NCI-H2107 (cell line): ENCODE measurements at regions not wholly inside any gene's neighbourhood (a gene's known extent, or its start where the extent isn't known, plus 50 kb on each side); places are given as distances from the start of the nearest gene placed in this dataset.

Experiments used
- DNase-seq: peaks from one replicate; lab custom pipeline; 2025; lab: John Stamatoyannopoulos, UW

GRCh38 chr2:103810875-103811274, 1043.0 kb upstream of the POU3F3 start:
- no peak for DNase-seq

DNA sequence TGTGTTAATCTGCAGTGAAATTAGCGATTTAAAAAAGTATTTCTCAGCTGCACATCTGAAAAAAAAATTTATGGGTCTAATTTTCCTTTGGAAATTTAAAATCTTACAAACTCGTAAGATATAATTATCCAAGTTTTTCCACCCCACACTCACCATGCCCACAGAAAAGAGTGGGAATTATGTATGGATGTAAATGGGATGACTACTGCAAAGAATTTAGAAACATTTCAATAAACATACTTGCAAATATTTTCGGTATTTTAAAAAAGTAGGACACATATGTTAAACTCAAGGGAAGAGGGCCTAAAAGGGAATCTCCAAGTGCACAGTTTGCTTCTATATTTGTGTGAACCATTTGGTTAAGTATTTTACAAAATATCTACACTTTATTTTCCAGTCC, 1039.9 kb upstream of the POU3F3 start:
- no peak for DNase-seq

DNA sequence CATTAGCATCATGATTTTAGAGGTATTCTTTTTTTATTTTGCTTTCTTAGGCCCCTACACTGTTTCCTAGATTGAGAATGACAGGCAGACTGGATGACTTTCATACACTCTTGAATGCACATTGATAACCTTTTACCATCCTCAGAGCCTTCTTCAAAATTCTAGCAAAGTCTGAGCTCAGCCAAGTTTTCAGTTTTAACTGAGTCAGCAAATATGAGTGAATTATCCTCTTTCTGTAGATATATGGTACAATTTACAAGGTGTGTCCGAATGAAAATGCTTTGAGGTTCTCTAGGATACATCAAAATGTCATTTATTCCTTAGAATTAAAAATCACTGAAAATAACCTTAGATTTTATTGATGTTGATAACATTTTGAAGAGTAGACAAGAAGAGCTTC, 1038.2 kb upstream of the POU3F3 start:
- no peak for DNase-seq

- DNase-seq: no peak
Observed at GRCh38 chr2:103817746-103818145, 1036.2 kb upstream of the POU3F3 start.

DNA sequence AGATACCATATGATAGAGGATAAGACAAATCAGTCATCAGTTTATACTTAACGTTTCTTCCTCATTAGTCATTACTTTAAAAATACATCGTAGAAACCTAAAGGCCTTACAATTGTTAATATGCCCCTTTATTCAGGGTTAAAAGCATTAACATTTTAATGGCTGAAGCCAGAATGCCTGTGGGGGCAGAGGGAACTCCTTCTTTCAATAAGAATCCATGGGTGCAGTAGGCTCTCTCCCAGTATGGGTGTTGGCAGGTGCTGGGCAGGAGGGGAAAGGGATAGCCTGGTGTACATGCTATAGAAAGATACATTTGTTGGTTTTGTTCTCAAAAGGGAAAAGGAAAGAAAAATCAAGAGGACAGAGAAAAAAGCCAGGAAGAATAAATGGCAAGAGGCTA, 1035.7 kb upstream of the POU3F3 start:
- DNase-seq: no peak

- DNase-seq: no peak
Observed at GRCh38 chr2:103819599-103819998, 1034.3 kb upstream of the POU3F3 start.

DNA sequence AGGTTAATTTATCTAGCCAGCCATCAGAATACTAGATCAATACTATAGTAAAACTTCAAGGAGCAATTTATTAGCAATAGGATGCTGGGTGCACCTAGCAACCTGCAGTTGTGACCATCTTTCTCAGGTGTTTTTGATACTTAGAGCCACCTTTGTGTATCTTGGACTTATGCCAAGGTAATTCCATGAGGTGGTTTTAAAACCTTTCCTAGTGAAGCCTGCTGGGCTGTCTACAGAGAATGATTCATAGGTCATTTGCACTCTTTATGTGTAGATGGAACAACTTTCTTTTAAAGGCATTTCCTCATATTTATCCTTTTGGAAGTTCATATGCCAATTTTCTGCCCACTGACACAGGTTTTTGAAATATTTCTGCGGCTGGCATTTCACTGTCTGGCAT, 1030.1 kb upstream of the POU3F3 start:
- DNase-seq: no peak

GRCh38 chr2:103847276-103847675, 1006.6 kb upstream of the POU3F3 start:
- DNase-seq: no peak

DNA sequence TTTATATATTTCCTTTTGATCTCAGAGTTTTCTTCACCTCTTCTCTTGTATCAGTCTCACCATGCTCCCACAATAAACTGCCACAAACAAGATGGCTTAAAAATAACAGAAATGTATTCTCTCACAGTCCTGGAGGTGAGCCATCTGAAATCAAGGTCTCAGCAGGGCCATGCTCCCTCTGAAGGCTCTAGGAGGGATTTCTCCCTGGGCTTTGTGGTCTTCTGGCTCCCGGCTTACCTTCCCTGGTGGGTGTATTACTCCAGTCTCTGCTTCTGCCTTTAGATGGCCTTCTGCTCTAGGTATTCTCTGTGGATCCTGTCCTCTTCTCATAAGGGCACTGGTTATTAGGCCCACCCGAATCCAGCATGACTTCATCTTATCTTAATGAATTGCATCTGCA, 994.7 kb upstream of the POU3F3 start:
- DNase-seq: no peak

- no peak for DNase-seq
Observed at GRCh38 chr2:103860016-103860415, 993.9 kb upstream of the POU3F3 start.

GRCh38 chr2:103868396-103868795, 985.5 kb upstream of the POU3F3 start:
- no peak for DNase-seq

GRCh38 chr2:103873716-103874351, 980.1 kb upstream of the POU3F3 start:
- no peak for DNase-seq

- DNase-seq: no peak
Observed at GRCh38 chr2:103875131-103875530, 978.8 kb upstream of the POU3F3 start.

GRCh38 chr2:103875531-103875930, 978.4 kb upstream of the POU3F3 start:
- DNase-seq: no peak

DNA sequence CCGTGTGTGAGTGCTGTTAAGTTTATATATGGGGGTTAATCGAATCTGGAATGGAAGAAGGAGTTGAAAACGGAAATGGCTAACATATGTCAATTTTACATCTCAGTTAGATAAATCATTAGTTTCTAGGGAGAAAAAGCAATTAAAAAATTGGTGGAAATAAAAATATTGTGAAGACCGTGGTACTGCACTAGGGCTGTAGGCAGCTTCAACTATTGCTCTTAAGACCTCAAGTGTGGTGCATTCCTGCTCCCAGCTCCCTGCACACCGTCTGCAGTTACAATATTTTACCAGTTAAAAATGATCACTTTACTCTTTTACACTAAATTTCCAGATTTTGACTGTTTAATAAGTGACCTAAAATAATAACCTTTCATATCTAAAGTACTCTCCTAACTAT, 977.3 kb upstream of the POU3F3 start:
- DNase-seq: no peak

DNA sequence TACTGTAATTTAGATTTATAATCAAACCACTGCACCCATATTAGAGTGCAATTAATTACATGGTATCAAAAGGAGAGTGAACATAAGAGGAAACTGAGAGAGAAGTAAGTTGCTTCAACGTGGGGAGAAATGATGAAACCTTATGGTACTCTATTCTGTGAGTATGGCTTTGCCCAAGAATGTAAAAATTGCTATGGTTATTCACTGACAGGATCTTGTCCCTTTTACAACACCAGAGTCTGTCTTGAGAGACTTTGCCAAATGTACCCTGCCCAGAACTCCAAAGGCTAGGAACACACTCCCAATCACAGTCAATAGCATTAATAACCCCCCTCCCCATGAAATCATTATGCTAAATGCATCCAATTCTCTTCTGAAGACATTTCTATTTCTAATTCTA, 974.8 kb upstream of the POU3F3 start:
- no peak for DNase-seq

DNA sequence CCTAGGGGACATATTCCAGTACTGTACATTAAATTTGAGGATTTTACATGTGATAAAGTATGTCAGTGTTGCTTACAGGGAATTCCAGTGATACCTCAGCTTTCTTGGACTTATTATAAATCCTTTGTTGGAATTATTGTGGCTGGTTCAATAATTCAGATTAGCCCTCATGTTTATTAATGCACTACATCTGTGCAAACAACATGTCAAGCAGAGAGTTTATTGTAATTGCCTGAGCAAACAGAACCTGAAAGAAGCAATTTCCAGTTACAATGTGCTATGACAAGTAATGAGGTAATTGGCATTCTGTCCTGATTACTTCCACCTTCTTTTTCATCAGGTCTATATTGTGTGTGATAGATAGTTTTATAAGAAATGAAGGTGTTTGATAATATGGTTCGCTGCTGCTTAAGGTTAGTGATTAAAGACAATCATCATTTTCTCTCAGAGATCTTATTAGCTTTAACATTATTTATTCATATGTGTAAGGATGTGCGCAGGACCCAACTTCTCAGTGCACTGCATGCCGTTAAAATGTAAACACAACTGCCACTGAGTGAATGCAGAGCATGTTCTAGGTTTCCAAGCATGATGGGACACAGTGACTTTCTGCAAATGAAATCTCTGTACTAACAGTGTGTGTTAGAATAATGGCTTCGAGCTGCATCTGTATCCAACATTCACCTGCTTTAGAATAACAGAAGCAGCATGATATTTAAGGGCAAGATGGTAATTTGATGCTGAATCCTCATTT, 973.7 kb upstream of the POU3F3 start:
- DNase-seq: no peak

DNA sequence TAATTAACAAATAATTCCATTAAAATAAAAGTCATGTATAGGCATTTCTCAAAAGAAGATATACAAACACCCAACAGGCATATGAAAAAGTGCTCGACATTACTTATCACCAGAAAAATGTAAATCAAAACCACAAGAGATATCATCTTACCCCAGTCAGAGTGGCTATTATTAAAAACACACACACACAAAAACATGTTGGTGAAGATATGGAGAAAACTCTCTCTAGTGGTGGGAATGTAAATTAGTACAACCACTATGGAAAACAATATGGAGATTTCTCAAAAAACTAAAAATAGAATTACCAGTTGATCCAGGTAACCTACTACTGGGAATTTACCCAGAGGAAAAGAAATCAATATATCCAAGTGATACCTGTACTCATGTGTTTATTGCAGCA, 966.3 kb upstream of the POU3F3 start:
- DNase-seq: no peak

DNA sequence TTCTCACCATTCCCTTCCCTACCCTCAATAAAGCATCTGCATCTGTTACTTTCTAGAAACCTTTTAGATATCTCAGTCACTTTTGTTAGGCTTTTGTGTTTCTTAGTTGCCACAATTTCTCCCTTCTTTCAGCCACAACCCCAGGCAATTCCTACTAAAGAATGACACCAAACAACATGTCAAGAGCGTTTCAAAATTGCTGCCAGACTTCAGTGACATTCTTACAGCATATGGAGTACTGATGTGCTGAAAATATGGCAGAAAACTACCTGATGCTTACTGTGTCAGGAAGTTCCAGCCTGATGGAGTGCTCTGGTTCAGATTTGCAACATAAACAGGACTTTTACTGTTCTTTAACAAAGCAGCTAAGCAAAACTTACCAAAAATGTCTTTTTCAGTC, 957.7 kb upstream of the POU3F3 start:
- no peak for DNase-seq

- DNase-seq: no peak
Observed at GRCh38 chr2:103898561-103898960, 955.4 kb upstream of the POU3F3 start.

- DNase-seq: no peak
Observed at GRCh38 chr2:103902347-103902746, 951.6 kb upstream of the POU3F3 start.

GRCh38 chr2:103921161-103921560, 932.8 kb upstream of the POU3F3 start:
- no peak for DNase-seq

DNA sequence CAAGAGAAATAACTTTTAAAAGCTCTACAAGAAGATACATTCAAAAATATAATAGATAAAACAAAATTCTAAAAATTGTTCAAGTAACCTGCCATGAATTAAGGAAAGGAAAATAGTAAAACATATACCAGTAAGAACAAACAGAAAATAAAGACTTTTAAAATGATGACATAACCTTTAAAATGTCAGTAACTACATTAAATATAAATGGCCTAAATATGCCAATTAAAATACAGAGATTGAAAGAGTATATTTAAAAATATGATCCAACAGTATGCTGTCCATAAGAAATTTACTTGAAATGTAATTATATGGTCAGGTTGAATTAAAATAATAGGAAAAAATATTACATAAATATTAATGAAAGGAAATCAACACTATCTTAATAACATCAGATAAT, 911.7 kb upstream of the POU3F3 start:
- no peak for DNase-seq

DNA sequence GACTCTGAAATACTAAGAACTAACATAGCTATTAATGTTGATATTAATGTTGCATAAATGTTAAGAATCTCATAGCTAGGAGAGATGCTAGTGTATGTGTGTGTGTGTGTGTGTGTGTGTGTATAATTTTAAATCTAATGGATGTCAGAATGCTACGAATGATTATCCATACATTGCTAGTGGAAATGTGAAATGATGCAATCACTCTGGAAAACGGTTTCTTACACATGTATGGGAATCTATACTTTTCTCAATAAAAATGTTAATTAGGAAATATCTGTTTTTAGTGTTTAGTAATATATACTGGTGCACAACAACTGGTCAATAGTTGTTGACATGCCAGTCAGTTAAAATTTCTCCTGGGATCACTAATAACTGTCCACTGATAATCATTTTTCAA, 908.8 kb upstream of the POU3F3 start:
- no peak for DNase-seq
